Body of pancreas (tissue), 4 donors: ENCODE measurements at regions not wholly inside any gene's neighbourhood (a gene's known extent, or its start where the extent isn't known, plus 50 kb on each side); places are given as distances from the start of the nearest gene placed in this dataset.

ENCODE experiments used
- ATAC-seq: fragments of 150-250 bp; one replicate; pipeline ENCODE4 v1.9.1; 2016
- DNase-seq, 4 donors: peaks; one replicate each; pipeline ENCODE4 v3.0.0-alpha.2; 2019
- H3K27ac ChIP-seq, 4 donors: fragments of 200-600 bp; sonication (generic); 1 replicate in 3 of 4; 2 replicates in 1 of 4; pipeline versions ENCODE4 v1.5.1 to v1.6.1; 2016 to 2019; ENCODE audit warnings: mild to moderate bottlenecking in 1 of 4, mixed read lengths in 1 of 4, moderate library complexity in 1 of 4
- H3K27me3 ChIP-seq, 2 donors: fragments of 200-600 bp; sonication (generic); one replicate each; pipeline ENCODE4 v1.6.0; 2016; ENCODE audit warnings: mild to moderate bottlenecking in 1 of 2
- H3K36me3 ChIP-seq, 2 donors: fragments of 200-600 bp; sonication (generic); replicated peaks in 1 of 2; 2 replicates each; pipeline ENCODE4 v1.5.1; 2016; ENCODE audit warnings: low read depth in 2 of 2; ENCODE audit not compliant: insufficient read depth in 1 of 2
- H3K4me1 ChIP-seq: fragments of 200-600 bp; sonication (generic); one replicate; pipeline ENCODE4 v1.6.0; 2016
- H3K4me3 ChIP-seq, 2 donors: fragments of 200-600 bp; sonication (generic); 1 replicate in 1 of 2; 2 replicates in 1 of 2; pipeline ENCODE4 v1.5.1; 2016 to 2019
- H3K9me3 ChIP-seq, 3 donors: fragments of 200-600 bp; sonication (generic); 1 replicate in 2 of 3; 2 replicates in 1 of 3; pipeline ENCODE4 v1.5.1; 2016
- CTCF ChIP-seq, 7 experiments: fragments of 450-650 bp in 4 of 7; fragments of 200-600 bp in 3 of 7; sonication (generic) in 3 of 7; IDR thresholded peaks; one replicate each; pipeline ENCODE4 v1.5.1; 2016 to 2019; ENCODE audit warnings: antibody characterized with exemption in 7 of 7
- POLR2A ChIP-seq, 3 donors: fragments of 450-650 bp; IDR thresholded peaks; one replicate each; pipeline ENCODE4 v1.6.1; 2016; ENCODE audit warnings: antibody characterized with exemption in 3 of 3, mild to moderate bottlenecking in 2 of 3
- WGBS, 2 donors: methylation state at CpG; one replicate each; pipeline ENCODE4 v1.1.5; 2017; 5-methylcytosine and 5-hydroxymethylcytosine counted together
- intact Hi-C: fragments of 100-400 bp; cut with DNase I; formaldehyde crosslinking; loops from one replicate; pipeline ENCODE4 v1.15.1; 2023

GRCh38 chr20:19819149-19819548 is 61.1 kb downstream of the RIN2 start:
- no peak for ATAC-seq
- intact Hi-C loops = no loop called here
- WGBS, 2 donors = 53 to 56% methylated on average over 1 of the region's 1 CpG
- no peak for DNase-seq
- Histone ChIP-seq H3K36me3 (no peaks in the 10 kb centered on the region), H3K27me3 (no peaks in the 10 kb centered on the region), H3K27ac (no peak overlapping the region), H3K4me3 (no peak overlapping the region), H3K4me1 (peaks cover 9% of the 10 kb centered on the region), H3K9me3 (peaks cover 0 to 6% (median 0%) of the 10 kb centered on the region in 3 donors)
- TF ChIP-seq POLR2A (IDR thresholded peaks at IDR 0.05) = no peak
- no peak for TF ChIP-seq CTCF (IDR thresholded peaks at IDR 0.05)

DNA sequence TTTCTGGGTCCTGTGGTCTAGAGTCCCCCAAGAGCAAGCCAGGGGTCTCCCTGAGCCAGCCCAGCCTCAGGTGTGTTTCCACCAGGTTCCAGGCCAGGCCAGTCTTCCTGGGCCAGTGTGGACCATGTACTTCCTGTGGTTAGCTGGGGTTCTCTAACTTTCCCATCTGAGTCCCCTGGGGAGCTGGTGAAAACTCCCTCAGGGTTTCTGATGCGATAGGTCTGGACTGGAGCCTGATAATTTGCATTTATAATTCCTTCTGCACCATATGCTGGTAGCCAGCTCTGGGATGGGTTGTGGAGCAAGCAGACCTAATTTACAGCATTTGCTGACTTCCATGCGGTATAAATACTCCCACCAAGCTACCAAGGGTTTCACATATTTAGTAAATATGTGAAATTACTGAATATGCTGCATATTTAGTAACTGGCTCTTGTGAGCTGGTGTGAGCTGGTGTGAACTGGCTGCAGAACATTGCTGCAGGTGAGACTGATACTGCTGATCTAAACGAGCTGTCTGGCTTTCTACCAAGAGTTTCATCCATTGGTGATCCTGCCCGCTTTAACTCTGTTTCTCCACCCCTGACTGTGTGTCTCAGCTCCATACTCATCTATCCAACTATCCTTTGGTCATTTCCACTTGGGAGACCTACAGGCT is 62.6 kb downstream of the RIN2 start:
- ATAC-seq (no peak), DNase-seq (no peak)
- no peak overlapping the region for H3K27ac ChIP-seq
- intact Hi-C loops = no loop called here
- no peak for TF ChIP-seq POLR2A (IDR thresholded peaks at IDR 0.05)
- no peak for TF ChIP-seq CTCF (IDR thresholded peaks at IDR 0.05)
- H3K4me1 ChIP-seq = peaks cover 8% of the 10 kb centered on the region
- WGBS, 2 donors = 80 to 83% methylated on average over 3 to 4 of the region's 4 CpGs
- H3K36me3 ChIP-seq = no peaks in the 10 kb centered on the region
- peaks cover 0 to 6% (median 0%) of the 10 kb centered on the region in 3 donors for H3K9me3 ChIP-seq
- no peaks in the 10 kb centered on the region for H3K27me3 ChIP-seq
- H3K4me3 ChIP-seq = no peak overlapping the region

DNA sequence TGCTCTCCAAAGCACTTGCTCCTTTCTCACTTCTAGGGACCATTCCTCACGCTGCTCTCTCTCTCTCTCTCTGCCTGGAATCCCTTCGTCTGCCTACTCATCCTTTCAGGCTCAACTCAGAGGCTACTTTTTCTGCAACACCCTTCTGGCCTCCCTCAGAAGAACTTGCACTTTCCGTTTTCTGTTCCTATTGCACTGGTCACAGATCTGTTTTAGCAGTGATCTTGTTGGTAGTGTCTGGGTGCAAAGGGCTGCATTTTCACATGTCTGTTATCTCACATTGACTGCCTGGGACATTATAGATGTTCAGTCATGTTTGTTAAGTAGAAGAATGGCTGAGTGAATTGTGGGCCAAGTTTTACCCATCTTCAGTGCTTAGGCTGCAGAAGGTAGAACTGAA is 63.5 kb downstream of the RIN2 start:
- Histone ChIP-seq H3K9me3 (peaks cover 0 to 6% (median 0%) of the 10 kb centered on the region in 3 donors), H3K4me1 (no peaks in the 10 kb centered on the region), H3K4me3 (no peak overlapping the region), H3K27me3 (no peaks in the 10 kb centered on the region), H3K27ac (no peak overlapping the region), H3K36me3 (no peaks in the 10 kb centered on the region)
- DNase-seq (no peak), ATAC-seq (no peak)
- WGBS, 2 donors = 85% methylated on average over 3 of the region's 3 CpGs
- intact Hi-C loops = no loop called here
- TF ChIP-seq POLR2A (IDR thresholded peaks at IDR 0.05) = no peak
- no peak for TF ChIP-seq CTCF (IDR thresholded peaks at IDR 0.05)

DNA sequence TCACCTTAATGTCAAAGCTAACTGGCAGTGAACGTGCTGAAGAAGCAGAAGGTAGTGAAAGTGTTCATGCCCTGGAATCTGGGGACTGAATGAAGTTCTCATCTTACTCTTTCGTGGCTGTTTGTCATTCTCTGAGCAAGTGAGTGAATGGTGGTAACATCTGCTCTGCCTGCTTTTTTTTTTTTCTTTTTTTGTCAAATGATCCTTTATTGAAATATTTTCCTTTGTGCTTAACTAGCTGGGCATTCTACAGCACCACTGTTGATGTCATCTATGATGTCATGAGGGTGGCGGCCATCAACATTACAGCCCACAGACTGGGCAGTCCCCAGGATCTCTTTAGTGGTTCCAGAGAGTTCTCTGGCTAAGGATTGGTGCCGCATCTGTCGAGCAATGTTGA is 65.2 kb downstream of the RIN2 start:
- Histone ChIP-seq H3K27me3 (no peaks in the 10 kb centered on the region), H3K36me3 (no peaks in the 10 kb centered on the region), H3K4me3 (no peak overlapping the region), H3K4me1 (no peaks in the 10 kb centered on the region), H3K27ac (no peak overlapping the region), H3K9me3 (peaks cover 0 to 6% (median 0%) of the 10 kb centered on the region in 3 donors)
- DNase-seq (no peak), ATAC-seq (no peak)
- intact Hi-C loops = no loop called here
- 91 to 93% methylated on average over 5 of the region's 5 CpGs for WGBS, 2 donors
- no peak for TF ChIP-seq POLR2A (IDR thresholded peaks at IDR 0.05)
- TF ChIP-seq CTCF (IDR thresholded peaks at IDR 0.05) = no peak

DNA sequence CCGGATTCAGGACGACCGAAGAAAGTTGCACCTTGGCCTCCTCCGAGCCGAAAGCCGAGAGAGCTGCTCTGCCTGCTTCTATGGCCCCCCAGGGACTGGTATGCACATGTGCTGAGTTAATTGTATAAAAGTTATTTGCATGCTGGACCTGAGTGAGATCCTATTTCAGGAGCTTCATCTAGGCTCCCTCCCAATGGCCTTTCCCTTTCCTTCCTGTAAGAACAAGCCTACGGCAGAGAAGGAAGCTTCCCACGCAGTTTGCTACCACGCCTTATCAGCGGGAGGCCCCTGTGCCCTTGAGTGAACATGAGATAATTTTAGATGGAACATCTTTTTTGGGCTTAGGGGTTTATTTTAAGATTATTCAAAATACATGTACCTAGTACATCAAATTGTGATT is 65.9 kb downstream of the RIN2 start:
- Histone ChIP-seq H3K36me3 (no peaks in the 10 kb centered on the region), H3K9me3 (peaks cover 0 to 4% (median 0%) of the 10 kb centered on the region in 3 donors), H3K4me1 (no peaks in the 10 kb centered on the region), H3K27ac (no peak overlapping the region), H3K4me3 (no peak overlapping the region), H3K27me3 (no peaks in the 10 kb centered on the region)
- DNase-seq = no peak
- no peak for TF ChIP-seq CTCF (IDR thresholded peaks at IDR 0.05)
- TF ChIP-seq POLR2A (IDR thresholded peaks at IDR 0.05) = no peak
- intact Hi-C loops = no loop called here
- 82 to 84% methylated on average over 10 of the region's 10 CpGs for WGBS, 2 donors
- ATAC-seq = no peak
